PC-9 (cell line): ENCODE measurements at regions not wholly inside any gene's neighbourhood (a gene's known extent, or its start where the extent isn't known, plus 50 kb on each side); places are given as distances from the start of the nearest gene placed in this dataset.

ENCODE experiments used
- BruUV-seq: library from RNA; stranded (reverse); fragments of 400-500 nt; replicated peaks from 2 replicates; lab custom pipeline; 2021; lab: Mats Ljungman, UMichigan
- CTCF ChIA-PET: fragments of 300-600 bp; sonication (Branson Sonifier 250); formaldehyde crosslinking; loops from one replicate; lab custom pipeline; 2022; ENCODE audit warnings: antibody characterized with exemption; lab: Charles Lee
- POLR2A ChIA-PET: fragments of 300-600 bp; sonication (Branson Sonifier 250); formaldehyde crosslinking; loops from one replicate; lab custom pipeline; 2022; ENCODE audit warnings: antibody characterized with exemption; ENCODE audit not compliant: unreplicated experiment; lab: Charles Lee
- DNase-seq, 2 experiments: peaks; one replicate each; pipeline versions ENCODE4 v3.0.0 to v3.0.0-alpha.2; 2015 to 2022; ENCODE audit warnings: mixed read lengths in 1 of 2
- H2AFZ ChIP-seq: fragments of 200-600 bp; sonication (generic); 2 replicates; pipeline ENCODE4 v1.8.1; 2017; ENCODE audit warnings: antibody characterized with exemption
- H3F3A ChIP-seq: fragments of 200-600 bp; sonication (generic); 2 replicates; pipeline ENCODE4 v1.8.1; 2017; ENCODE audit warnings: antibody characterized with exemption, mild to moderate bottlenecking, low read depth; ENCODE audit not compliant: insufficient read depth
- H3K27ac ChIP-seq: fragments of 200-600 bp; sonication (generic); 2 replicates; pipeline ENCODE4 v1.6.1; 2016; ENCODE audit warnings: mixed run types
- H3K27me3 ChIP-seq: fragments of 200-600 bp; sonication (generic); 2 replicates; pipeline ENCODE4 v1.6.1; 2016; ENCODE audit warnings: low read depth, mixed run types; ENCODE audit not compliant: insufficient read depth
- H3K36me3 ChIP-seq: fragments of 200-600 bp; sonication (generic); 2 replicates; pipeline ENCODE4 v1.6.1; 2016; ENCODE audit warnings: low read depth, mixed run types
- H3K4me1 ChIP-seq: fragments of 200-600 bp; sonication (generic); replicated peaks from 2 replicates; pipeline ENCODE4 v1.6.1; 2016; ENCODE audit warnings: mixed run types; ENCODE audit not compliant: insufficient read depth
- H3K4me2 ChIP-seq: fragments of 200-600 bp; sonication (generic); 2 replicates; pipeline ENCODE4 v1.6.1; 2017; ENCODE audit warnings: mixed run types
- H3K4me3 ChIP-seq: fragments of 200-600 bp; sonication (generic); 2 replicates; pipeline ENCODE4 v1.6.1; 2016; ENCODE audit warnings: mixed run types
- H3K79me2 ChIP-seq: fragments of 200-600 bp; sonication (generic); 2 replicates; pipeline ENCODE4 v1.6.1; 2017; ENCODE audit warnings: low read depth, mixed run types
- H3K9me2 ChIP-seq: fragments of 200-600 bp; sonication (generic); 2 replicates; pipeline ENCODE4 v1.8.1; 2017; ENCODE audit warnings: mild to moderate bottlenecking; ENCODE audit not compliant: insufficient read depth
- H3K9me3 ChIP-seq: fragments of 200-600 bp; sonication (generic); 2 replicates; pipeline ENCODE4 v1.8.1; 2016; ENCODE audit warnings: low read depth; ENCODE audit not compliant: insufficient read depth
- H4K20me1 ChIP-seq: fragments of 200-600 bp; sonication (generic); 2 replicates; pipeline ENCODE4 v1.8.1; 2017; ENCODE audit not compliant: insufficient read depth
- EZH2 ChIP-seq: fragments of 200-600 bp; sonication (generic); IDR thresholded peaks from 2 replicates; pipeline ENCODE4 v1.8.0; 2017; ENCODE audit warnings: antibody characterized with exemption, low read depth
- intact Hi-C: fragments of 100-400 bp; cut with micrococcal nuclease; formaldehyde crosslinking; loops from one replicate; pipeline ENCODE4 v1.10.0; 2022; ENCODE audit not compliant: unreplicated experiment
- TF ChIP-seq, protein P1 (sequence below): fragments of 200-600 bp; sonication (generic); conservative IDR thresholded peaks from 2 replicates; pipeline ENCODE4 v1.6.1; 2017; ENCODE audit warnings: mixed run types, antibody characterized with exemption, mild to moderate bottlenecking, moderate library complexity

DNA sequence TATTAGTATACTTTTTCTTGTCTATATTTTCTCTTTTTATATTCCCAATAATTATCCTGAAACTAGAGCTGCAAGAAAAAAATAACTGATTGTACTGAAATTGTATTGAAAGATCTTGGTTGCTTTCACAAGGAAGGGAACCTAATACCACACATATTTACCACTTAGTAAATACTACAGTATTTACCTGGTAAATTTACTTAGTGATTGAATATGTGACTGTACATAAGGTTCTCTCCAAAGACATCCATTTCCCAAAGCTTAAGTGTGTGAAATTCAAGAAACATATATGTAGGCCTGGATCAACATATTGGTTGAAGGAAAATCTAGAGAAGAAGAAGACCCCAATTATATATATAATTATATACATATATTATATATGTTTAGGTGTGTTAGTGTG is 1272.7 kb downstream of the C4orf33 start:
- TF ChIP-seq EZH2, result no peak
- TF ChIP-seq, protein P1, sequence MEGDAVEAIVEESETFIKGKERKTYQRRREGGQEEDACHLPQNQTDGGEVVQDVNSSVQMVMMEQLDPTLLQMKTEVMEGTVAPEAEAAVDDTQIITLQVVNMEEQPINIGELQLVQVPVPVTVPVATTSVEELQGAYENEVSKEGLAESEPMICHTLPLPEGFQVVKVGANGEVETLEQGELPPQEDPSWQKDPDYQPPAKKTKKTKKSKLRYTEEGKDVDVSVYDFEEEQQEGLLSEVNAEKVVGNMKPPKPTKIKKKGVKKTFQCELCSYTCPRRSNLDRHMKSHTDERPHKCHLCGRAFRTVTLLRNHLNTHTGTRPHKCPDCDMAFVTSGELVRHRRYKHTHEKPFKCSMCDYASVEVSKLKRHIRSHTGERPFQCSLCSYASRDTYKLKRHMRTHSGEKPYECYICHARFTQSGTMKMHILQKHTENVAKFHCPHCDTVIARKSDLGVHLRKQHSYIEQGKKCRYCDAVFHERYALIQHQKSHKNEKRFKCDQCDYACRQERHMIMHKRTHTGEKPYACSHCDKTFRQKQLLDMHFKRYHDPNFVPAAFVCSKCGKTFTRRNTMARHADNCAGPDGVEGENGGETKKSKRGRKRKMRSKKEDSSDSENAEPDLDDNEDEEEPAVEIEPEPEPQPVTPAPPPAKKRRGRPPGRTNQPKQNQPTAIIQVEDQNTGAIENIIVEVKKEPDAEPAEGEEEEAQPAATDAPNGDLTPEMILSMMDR, result no peak
- no peak for DNase-seq
- intact Hi-C loops, result no loop called here

DNA sequence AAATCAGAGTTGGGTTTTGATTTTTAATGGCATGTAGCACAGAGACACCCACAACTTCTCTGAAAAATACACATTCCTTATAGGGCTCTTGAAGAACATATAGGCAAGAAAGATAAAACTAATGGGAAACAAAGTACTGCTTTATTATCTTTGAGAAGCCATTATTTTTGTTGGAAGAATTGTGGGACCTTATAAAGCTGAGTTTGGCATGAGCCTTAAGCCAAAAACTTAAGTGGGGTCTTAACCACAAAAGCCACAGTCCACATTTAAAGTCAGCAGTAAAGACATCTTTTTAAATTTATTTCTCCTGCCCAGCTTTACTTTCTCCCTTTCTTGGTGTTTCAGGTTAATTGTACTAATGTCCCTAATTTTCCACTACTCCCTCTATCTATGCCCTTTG is 1297.3 kb downstream of the C4orf33 start:
- H3K4me2 ChIP-seq, result no peak overlapping the region
- no peak overlapping the region for H3K4me3 ChIP-seq
- H3K9me3 ChIP-seq, result no peaks in the 10 kb centered on the region
- BruUV-seq, result no TSS peak
- intact Hi-C loops, result no loop called here
- no peaks in the 10 kb centered on the region; the same call in 1 of the 2 replicates for H3K9me2 ChIP-seq
- no peaks in the 10 kb centered on the region for H3K27me3 ChIP-seq
- H3K4me1 ChIP-seq, result no peaks in the 10 kb centered on the region
- TF ChIP-seq, protein P1, result no peak
- TF ChIP-seq EZH2, result no peak
- no peak overlapping the region for H3K27ac ChIP-seq
- H3K36me3 ChIP-seq, result no peaks in the 10 kb centered on the region
- DNase-seq, result no peak
- CTCF ChIA-PET, result no interaction called here
- no peaks in the 10 kb centered on the region for H4K20me1 ChIP-seq
- no peak overlapping the region for H2AFZ ChIP-seq
- no peaks in the 10 kb centered on the region for H3K79me2 ChIP-seq
- no peaks in the 10 kb centered on the region for H3F3A ChIP-seq
- POLR2A ChIA-PET, result no interaction called here

More for the DNA sequence above, 1272.7 kb downstream of the C4orf33 start:
- ChIA-PET POLR2A (no interaction called here), CTCF (no interaction called here)
- Histone ChIP-seq H2AFZ (no peak overlapping the region), H4K20me1 (no peaks in the 10 kb centered on the region), H3K79me2 (no peaks in the 10 kb centered on the region), H3K4me2 (no peak overlapping the region), H3K36me3 (no peaks in the 10 kb centered on the region), H3K27ac (no peak overlapping the region), H3K27me3 (no peaks in the 10 kb centered on the region), H3K9me3 (no peaks in the 10 kb centered on the region), H3F3A (no peaks in the 10 kb centered on the region), H3K4me3 (no peak overlapping the region), H3K4me1 (no peaks in the 10 kb centered on the region), H3K9me2 (no peaks in the 10 kb centered on the region)
- no TSS peak for BruUV-seq

DNA sequence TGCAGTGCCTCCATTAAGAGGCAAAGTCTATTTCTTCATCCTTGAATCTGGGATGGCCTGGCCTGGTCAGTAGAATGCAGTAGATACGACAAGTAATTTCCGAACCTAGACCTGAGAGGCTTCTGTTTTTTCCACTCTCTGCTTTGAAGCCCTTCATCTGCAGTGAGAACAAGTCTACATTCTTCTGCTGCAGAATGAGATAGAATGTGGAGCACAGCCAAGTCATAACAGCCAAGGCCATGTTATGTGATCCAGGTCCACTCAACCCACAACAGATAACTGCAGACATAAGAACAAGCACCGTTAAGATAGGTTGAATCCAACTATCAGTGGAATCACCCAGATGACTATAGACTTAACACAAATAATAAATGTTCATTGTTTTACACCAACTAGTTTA is 1297.7 kb downstream of the C4orf33 start:
- H3K36me3 ChIP-seq, result no peaks in the 10 kb centered on the region
- BruUV-seq, result no TSS peak
- ChIA-PET CTCF (no interaction called here), POLR2A (no interaction called here)
- no peaks in the 10 kb centered on the region for H3F3A ChIP-seq
- no peaks in the 10 kb centered on the region for H3K9me3 ChIP-seq
- TF ChIP-seq EZH2, result no peak
- TF ChIP-seq, protein P1, result no peak
- no peaks in the 10 kb centered on the region for H3K27me3 ChIP-seq
- H3K9me2 ChIP-seq, result no peaks in the 10 kb centered on the region; the same call in 1 of the 2 replicates
- no peak for DNase-seq
- no peak overlapping the region for H3K4me2 ChIP-seq
- H3K27ac ChIP-seq, result no peak overlapping the region
- no peaks in the 10 kb centered on the region for H3K79me2 ChIP-seq
- no peaks in the 10 kb centered on the region for H3K4me1 ChIP-seq
- H4K20me1 ChIP-seq, result no peaks in the 10 kb centered on the region
- no peak overlapping the region for H2AFZ ChIP-seq
- intact Hi-C loops, result no loop called here
- H3K4me3 ChIP-seq, result no peak overlapping the region
